A549 (cell line): ENCODE measurements at regions not wholly inside any gene's neighbourhood (a gene's known extent, or its start where the extent isn't known, plus 50 kb on each side); places are given as distances from the start of the nearest gene placed in this dataset.
"Not testable (repeated sequence)": the region's sequence is repeated elsewhere in the genome, so short reads cannot be mapped to it uniquely, and the experiment has no call there.

Source experiments
- ATAC-seq, 2 experiments: fragments of 200-7000 bp in 1 of 2; fragments of >200 bp in 1 of 2; cut with Nextera tagmentation in 1 of 2; cut with Tn5 transposase in 1 of 2; 3 replicates each; pipeline versions ENCODE4 v1.8.0 to v1.9.1; 2018 to 2020; ENCODE audit warnings: mild to moderate bottlenecking in 1 of 2, moderate library complexity in 1 of 2
- CTCF ChIA-PET: fragments of 300-600 bp; sonication (Branson Sonifier 250); formaldehyde crosslinking; extraction: SDS; loops from one replicate; lab custom pipeline; 2021; ENCODE audit warnings: antibody characterized with exemption, inconsistent platforms; lab: Yijun Ruan, JAX
- POLR2A ChIA-PET: fragments of 350-600 bp; formaldehyde crosslinking; extraction: SDS; loops from one replicate; lab custom pipeline; 2021; ENCODE audit warnings: antibody characterized with exemption, inconsistent platforms; lab: Yijun Ruan, JAX
- DNase-seq, 2 experiments: peaks; one replicate each; pipeline versions ENCODE4 v3.0.0 to v3.0.0-alpha.2; 2011 to 2016; ENCODE audit warnings: low read depth in 1 of 2, low spot score in 1 of 2
- FAIRE-seq: peaks from 2 replicates; lab custom pipeline; 2011; peaks lifted over from hg19 to GRCh38; lab: Jason Lieb, UNC
- H3K27ac ChIP-seq, 2 experiments: fragments of >200 bp; sonication (Bioruptor Twin); formaldehyde crosslinking; 3 replicates each; pipeline ENCODE4 v1.5.1; 2016 to 2017
- H3K4me1 ChIP-seq: fragments of >200 bp; sonication (Bioruptor Twin); formaldehyde crosslinking; 3 replicates; pipeline ENCODE4 v1.6.1; 2016
- H3K4me2 ChIP-seq: fragments of >200 bp; sonication (Bioruptor Twin); formaldehyde crosslinking; 3 replicates; pipeline ENCODE4 v1.6.1; 2016
- H3K4me3 ChIP-seq: fragments of >200 bp; sonication (Bioruptor Twin); formaldehyde crosslinking; 3 replicates; pipeline ENCODE4 v1.5.1; 2016
- H3K9me3 ChIP-seq: fragments of >200 bp; sonication (Bioruptor Twin); formaldehyde crosslinking; 3 replicates; pipeline ENCODE4 v1.6.1; 2016
- WGBS: methylation state at CpG from one replicate; pipeline ENCODE4 v1.1.6; 2017; ENCODE audit errors: missing lambda C conversion rate; 5-methylcytosine and 5-hydroxymethylcytosine counted together

GRCh38 chr1:149234926-149235914, 131.9 kb upstream of the NBPF9 start:
- H3K4me1 ChIP-seq, FAIRE-seq, POLR2A ChIA-PET, H3K4me3 ChIP-seq, H3K9me3 ChIP-seq, H3K27ac ChIP-seq, CTCF ChIA-PET, H3K4me2 ChIP-seq, DNase-seq: not testable (repeated sequence)
- WGBS, result no CpG with 5 or more reads among the region's 5 CpGs
- ATAC-seq, result peak; percentile 43 to 49; a peak in 4 of 6 replicates

DNA sequence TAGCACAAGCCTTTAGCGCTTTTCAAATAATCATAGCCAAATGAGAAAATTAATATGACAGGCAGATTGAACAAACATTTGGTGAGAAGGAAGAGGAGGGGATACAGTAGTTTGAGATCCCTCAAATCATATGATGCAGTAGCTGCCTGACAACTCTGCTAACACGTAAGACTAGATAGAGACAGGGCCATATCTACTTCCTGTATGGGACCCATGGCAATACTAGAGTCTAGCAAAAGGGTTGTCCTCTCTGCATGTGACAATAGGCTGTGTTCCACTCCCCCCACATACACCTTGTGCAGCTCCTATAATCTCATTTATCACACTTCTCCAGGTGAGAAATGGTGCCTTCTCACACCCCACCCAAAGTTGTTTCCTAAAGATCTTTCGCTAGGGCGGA, 134.2 kb upstream of the NBPF9 start:
- H3K9me3 ChIP-seq, DNase-seq, H3K27ac ChIP-seq, H3K4me1 ChIP-seq, POLR2A ChIA-PET, H3K4me2 ChIP-seq, FAIRE-seq, ATAC-seq, CTCF ChIA-PET, H3K4me3 ChIP-seq: not testable (repeated sequence)
- 89% methylated on average over 3 of the region's 4 CpGs for WGBS

GRCh38 chr1:149239897-149240508, 136.7 kb upstream of the NBPF9 start:
- WGBS, result no CpG with 5 or more reads among the region's 15 CpGs
- ATAC-seq, H3K27ac ChIP-seq, H3K4me3 ChIP-seq, DNase-seq, CTCF ChIA-PET, H3K4me2 ChIP-seq, H3K9me3 ChIP-seq, FAIRE-seq, H3K4me1 ChIP-seq, POLR2A ChIA-PET: not testable (repeated sequence)

- DNase-seq, ATAC-seq, H3K9me3 ChIP-seq, POLR2A ChIA-PET, CTCF ChIA-PET, H3K4me1 ChIP-seq, H3K4me2 ChIP-seq, H3K4me3 ChIP-seq, H3K27ac ChIP-seq, FAIRE-seq: not testable (repeated sequence)
- no CpG with 5 or more reads among the region's 14 CpGs for WGBS
Observed at GRCh38 chr1:149240530-149240929, 137.2 kb upstream of the NBPF9 start.

DNA sequence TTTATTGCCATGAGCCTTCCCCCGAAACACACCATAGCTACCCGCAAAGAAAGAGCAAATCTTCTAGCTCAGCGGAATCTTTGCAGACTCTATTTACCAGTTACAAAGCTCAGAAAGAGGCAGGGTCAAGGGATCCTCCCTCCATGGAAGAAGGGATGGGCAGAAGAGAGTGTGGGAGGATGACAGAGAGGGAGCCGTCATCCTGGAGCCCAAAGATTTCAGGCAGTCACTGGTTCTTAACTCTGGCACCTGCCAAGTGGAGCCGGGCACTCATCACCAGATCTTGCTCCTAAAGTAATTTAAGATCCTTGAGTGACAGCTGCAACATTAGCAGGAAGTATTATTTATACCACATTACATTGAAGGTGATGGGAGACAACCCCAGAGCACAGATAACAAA, 137.9 kb upstream of the NBPF9 start:
- DNase-seq, H3K27ac ChIP-seq, H3K4me3 ChIP-seq, FAIRE-seq, ATAC-seq, H3K4me2 ChIP-seq, H3K4me1 ChIP-seq, CTCF ChIA-PET, POLR2A ChIA-PET, H3K9me3 ChIP-seq: not testable (repeated sequence)
- WGBS, result no CpG with 5 or more reads among the region's 5 CpGs

DNA sequence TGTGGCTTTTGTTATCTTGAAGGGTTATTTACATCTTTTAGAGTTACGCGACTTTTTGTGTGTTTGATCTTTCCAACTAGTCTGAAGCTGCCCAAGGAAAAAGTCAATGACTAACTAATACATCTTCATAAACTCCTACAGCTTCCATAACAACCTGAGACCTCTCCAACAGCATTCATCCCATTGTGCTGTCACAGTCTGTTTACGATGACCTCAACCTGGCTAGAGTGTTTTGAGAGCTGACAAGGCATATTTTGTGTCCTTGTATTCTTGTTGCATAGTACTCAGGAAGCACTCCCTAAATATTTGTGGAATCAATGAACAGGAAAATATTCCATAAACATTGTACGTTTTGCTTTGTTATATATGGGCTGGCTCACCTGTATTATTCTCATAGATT, 140.2 kb upstream of the NBPF9 start:
- FAIRE-seq, H3K4me2 ChIP-seq, CTCF ChIA-PET, H3K9me3 ChIP-seq, H3K4me3 ChIP-seq, H3K4me1 ChIP-seq, ATAC-seq, H3K27ac ChIP-seq, DNase-seq, POLR2A ChIA-PET: not testable (repeated sequence)
- WGBS, result no CpG with 5 or more reads among the region's 4 CpGs

GRCh38 chr1:149244621-149245020, 141.3 kb upstream of the NBPF9 start:
- POLR2A ChIA-PET, CTCF ChIA-PET, FAIRE-seq, H3K9me3 ChIP-seq, H3K4me3 ChIP-seq, H3K27ac ChIP-seq, H3K4me2 ChIP-seq, H3K4me1 ChIP-seq, ATAC-seq, DNase-seq: not testable (repeated sequence)
- WGBS, result 58% methylated on average over 2 of the region's 3 CpGs

- CTCF ChIA-PET, POLR2A ChIA-PET, H3K4me2 ChIP-seq, H3K27ac ChIP-seq, FAIRE-seq, DNase-seq, ATAC-seq, H3K9me3 ChIP-seq, H3K4me3 ChIP-seq, H3K4me1 ChIP-seq: not testable (repeated sequence)
- WGBS, result no CpG with 5 or more reads among the region's 5 CpGs
Observed at GRCh38 chr1:149246212-149246611, 142.9 kb upstream of the NBPF9 start.

- ATAC-seq, H3K4me2 ChIP-seq, H3K4me1 ChIP-seq, H3K9me3 ChIP-seq, DNase-seq, CTCF ChIA-PET, H3K27ac ChIP-seq, FAIRE-seq, POLR2A ChIA-PET, H3K4me3 ChIP-seq: not testable (repeated sequence)
- 58% methylated on average over 1 of the region's 2 CpGs for WGBS
Observed at GRCh38 chr1:149248610-149249009, 145.3 kb upstream of the NBPF9 start.

DNA sequence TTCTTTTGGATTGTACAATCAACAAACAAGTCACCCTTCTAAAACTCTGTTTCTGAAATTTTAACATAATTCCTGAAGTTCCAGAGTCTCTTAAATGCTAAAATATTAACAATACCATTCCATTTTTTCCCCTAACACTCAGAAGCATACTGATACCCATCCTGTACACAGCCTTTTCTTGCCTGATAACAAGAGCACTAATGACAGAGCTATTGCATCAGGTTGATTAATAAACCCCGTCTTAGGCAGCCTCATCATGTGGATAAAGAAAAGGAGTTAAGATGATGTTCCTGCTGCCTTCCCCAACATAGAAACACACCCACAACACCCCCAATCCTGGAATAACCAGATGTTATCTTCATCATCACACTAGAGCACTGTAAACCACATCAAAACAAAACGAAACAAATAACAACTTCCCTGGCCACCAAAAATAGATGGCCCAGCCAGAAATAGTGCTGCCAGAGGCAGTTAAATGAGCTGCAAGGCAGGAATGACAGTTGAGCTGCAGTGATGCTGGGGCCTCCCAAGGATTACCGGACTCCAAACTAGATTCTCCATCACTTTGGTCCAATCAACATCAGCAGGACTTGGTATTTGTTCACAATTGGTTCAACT, 146.6 kb upstream of the NBPF9 start:
- H3K9me3 ChIP-seq, H3K4me2 ChIP-seq, H3K27ac ChIP-seq, FAIRE-seq, ATAC-seq, H3K4me1 ChIP-seq, H3K4me3 ChIP-seq, CTCF ChIA-PET, DNase-seq, POLR2A ChIA-PET: not testable (repeated sequence)
- WGBS, result 93% methylated on average over 1 of the region's 3 CpGs
